KOPT-K1 (cell line): ENCODE measurements at regions not wholly inside any gene's neighbourhood (a gene's known extent, or its start where the extent isn't known, plus 50 kb on each side); places are given as distances from the start of the nearest gene placed in this dataset.
A peak's percentile ranks its signal among the peaks of the same experiment; 100 is the strongest.

Experiments used
- H3K27ac ChIP-seq: fragments of 200-600 bp; sonication (generic); 2 replicates; pipeline ENCODE4 v1.5.1; 2016; ENCODE audit warnings: antibody characterized with exemption, mild to moderate bottlenecking, low read depth, low read length; ENCODE audit not compliant: poor library complexity, severe bottlenecking
- H3K36me3 ChIP-seq: fragments of 200-600 bp; sonication (generic); 2 replicates; pipeline ENCODE4 v1.5.1; 2017; ENCODE audit warnings: antibody characterized with exemption, mild to moderate bottlenecking, low read length, moderate library complexity; ENCODE audit not compliant: insufficient read depth
- H3K9me3 ChIP-seq: fragments of 200-600 bp; sonication (generic); 2 replicates; pipeline ENCODE4 v1.5.1; 2017; ENCODE audit warnings: antibody characterized with exemption, low read length, mild to moderate bottlenecking; ENCODE audit not compliant: insufficient read depth, poor library complexity, severe bottlenecking

GRCh38 chr11:81870815-81871214 lies 862.8 kb downstream of the FAM181B start:
- no peaks in the 10 kb centered on the region for H3K9me3 ChIP-seq
- H3K36me3 ChIP-seq: no peaks in the 10 kb centered on the region
- H3K27ac ChIP-seq: peak overlapping the region; percentile 52

GRCh38 chr11:81870066-81870412 lies 863.6 kb downstream of the FAM181B start:
- Histone ChIP-seq H3K27ac (peak overlapping the region; percentile 52), H3K36me3 (no peaks in the 10 kb centered on the region), H3K9me3 (no peaks in the 10 kb centered on the region)

GRCh38 chr11:81869351-81870065 lies 864.2 kb downstream of the FAM181B start:
- no peaks in the 10 kb centered on the region for H3K9me3 ChIP-seq
- peak overlapping the region; percentile 52 for H3K27ac ChIP-seq
- no peaks in the 10 kb centered on the region for H3K36me3 ChIP-seq

- Histone ChIP-seq H3K36me3 (no peaks in the 10 kb centered on the region), H3K9me3 (no peaks in the 10 kb centered on the region), H3K27ac (no peak overlapping the region)
Observed at GRCh38 chr11:81866896-81867295, 866.8 kb downstream of the FAM181B start.

- Histone ChIP-seq H3K27ac (no peak overlapping the region), H3K9me3 (no peaks in the 10 kb centered on the region), H3K36me3 (no peaks in the 10 kb centered on the region)
Observed at GRCh38 chr11:81857386-81857785, 876.3 kb downstream of the FAM181B start.

- no peaks in the 10 kb centered on the region for H3K9me3 ChIP-seq
- H3K36me3 ChIP-seq: no peaks in the 10 kb centered on the region
- no peak overlapping the region for H3K27ac ChIP-seq
Observed at GRCh38 chr11:81853791-81854190, 879.9 kb downstream of the FAM181B start.

GRCh38 chr11:81852896-81853295 lies 880.8 kb downstream of the FAM181B start:
- Histone ChIP-seq H3K36me3 (no peaks in the 10 kb centered on the region), H3K9me3 (no peaks in the 10 kb centered on the region), H3K27ac (no peak overlapping the region)

GRCh38 chr11:81840380-81840779 lies 893.3 kb downstream of the FAM181B start:
- Histone ChIP-seq H3K27ac (no peak overlapping the region), H3K36me3 (no peaks in the 10 kb centered on the region), H3K9me3 (no peaks in the 10 kb centered on the region)

GRCh38 chr11:81839976-81840375 lies 893.7 kb downstream of the FAM181B start:
- H3K36me3 ChIP-seq: no peaks in the 10 kb centered on the region
- H3K27ac ChIP-seq: no peak overlapping the region
- H3K9me3 ChIP-seq: no peaks in the 10 kb centered on the region

- Histone ChIP-seq H3K27ac (no peak overlapping the region), H3K36me3 (no peaks in the 10 kb centered on the region), H3K9me3 (no peaks in the 10 kb centered on the region)
Observed at GRCh38 chr11:81839016-81839415, 894.6 kb downstream of the FAM181B start.

GRCh38 chr11:81829976-81830375 lies 903.7 kb downstream of the FAM181B start:
- H3K27ac ChIP-seq: no peak overlapping the region
- H3K9me3 ChIP-seq: no peaks in the 10 kb centered on the region

GRCh38 chr11:81825346-81825745 lies 908.3 kb downstream of the FAM181B start:
- Histone ChIP-seq H3K36me3 (no peaks in the 10 kb centered on the region), H3K9me3 (no peaks in the 10 kb centered on the region), H3K27ac (no peak overlapping the region)

More at GRCh38 chr11:81829976-81830375, 903.7 kb downstream of the FAM181B start:
- no peaks in the 10 kb centered on the region for H3K36me3 ChIP-seq

- Histone ChIP-seq H3K36me3 (no peaks in the 10 kb centered on the region), H3K9me3 (no peaks in the 10 kb centered on the region), H3K27ac (no peak overlapping the region)
Observed at GRCh38 chr11:81819462-81819861, 914.2 kb downstream of the FAM181B start.

- Histone ChIP-seq H3K27ac (no peak overlapping the region), H3K9me3 (no peaks in the 10 kb centered on the region), H3K36me3 (no peaks in the 10 kb centered on the region)
Observed at GRCh38 chr11:81804858-81805257, 928.8 kb downstream of the FAM181B start.

GRCh38 chr11:81802591-81802990 lies 931.1 kb downstream of the FAM181B start:
- H3K9me3 ChIP-seq: no peaks in the 10 kb centered on the region
- no peaks in the 10 kb centered on the region for H3K36me3 ChIP-seq
- no peak overlapping the region for H3K27ac ChIP-seq

- Histone ChIP-seq H3K36me3 (no peaks in the 10 kb centered on the region), H3K9me3 (no peaks in the 10 kb centered on the region), H3K27ac (no peak overlapping the region)
Observed at GRCh38 chr11:81792416-81792815, 941.2 kb downstream of the FAM181B start.
